ENCODE measurements at regions not wholly inside any gene's neighbourhood (a gene's known extent, or its start where the extent isn't known, plus 50 kb on each side); places are given as distances from the start of the nearest gene placed in this dataset.

DNA sequence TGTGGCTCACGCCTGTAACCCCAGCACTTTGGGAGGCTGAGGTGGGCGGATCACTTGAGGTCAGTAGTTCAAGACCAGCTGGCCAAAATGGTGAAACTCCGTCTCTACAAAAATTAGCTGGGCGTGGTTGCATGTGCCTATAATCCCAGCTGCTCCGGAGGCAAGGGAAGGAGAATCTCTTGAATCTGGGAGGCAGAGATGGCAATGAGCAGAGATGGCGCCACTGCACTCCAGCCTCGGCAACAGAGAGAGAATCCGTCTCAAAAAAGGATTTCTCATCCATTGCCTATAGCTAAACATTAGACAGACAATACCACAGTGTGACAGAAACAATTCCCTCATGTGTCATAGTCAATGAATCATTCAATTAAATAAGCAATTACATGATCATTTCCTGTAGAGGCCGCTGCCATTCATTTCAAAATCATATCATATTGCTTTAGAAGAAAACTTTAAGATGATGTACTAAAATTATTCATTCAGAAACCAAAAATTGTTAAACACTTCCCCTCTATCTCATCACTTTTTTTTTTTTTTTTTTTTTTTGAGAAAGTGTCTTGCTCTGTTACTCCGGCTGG is 69.5 kb upstream of the TGIF1 start:
- H3K27ac ChIP-seq: no peak overlapping the region

DNA sequence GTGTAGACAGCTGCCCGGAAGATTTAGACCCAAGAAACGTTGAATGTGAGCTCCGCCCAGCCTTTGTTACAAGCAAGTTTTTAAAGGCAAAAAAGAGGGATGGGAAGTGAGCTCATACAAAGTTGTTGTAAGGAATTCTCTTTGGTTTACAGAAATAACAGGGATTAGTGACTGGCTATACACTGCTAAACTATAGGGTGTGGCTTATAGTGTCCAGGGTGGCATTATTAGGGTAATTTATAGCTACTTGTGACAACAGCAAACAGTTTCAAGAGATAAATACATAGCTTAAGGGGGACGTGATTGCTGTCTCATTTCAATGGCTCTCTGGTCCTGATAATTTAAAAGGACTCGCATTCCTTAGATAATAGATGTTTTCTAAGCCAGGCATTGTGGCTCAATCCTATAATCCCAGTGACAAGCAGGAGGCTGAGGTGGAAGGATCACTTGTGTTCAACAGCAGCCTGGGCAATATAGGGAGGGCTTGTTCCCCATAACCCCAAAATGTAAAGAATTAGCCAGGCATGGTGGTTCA is 66.5 kb upstream of the TGIF1 start:
- Histone ChIP-seq H3K9me3 (replicated peaks in 1 of 11) (no peaks in the 10 kb centered on the region), H3K9ac (no peak overlapping the region), H4K20me1 (no peaks in the 10 kb centered on the region), H3K4me3 (no peak overlapping the region), H3K36me3 (no peaks in the 10 kb centered on the region), H3K4me2 (no peak overlapping the region), H3K27me3 (no peaks in the 10 kb centered on the region), H3K27ac (no peak overlapping the region), H3K4me1 (peaks cover 0 to 25% (median 10%) of the 10 kb centered on the region in 10 experiments; a peak in 14 of 20 replicates)
- no peak for TF ChIP-seq Cebpa-rat (IDR thresholded peaks at IDR 0.05)

More for the DNA sequence above, 69.5 kb upstream of the TGIF1 start:
- no peak for TF ChIP-seq Cebpa-rat (IDR thresholded peaks at IDR 0.05)
- Histone ChIP-seq H3K9ac (no peak overlapping the region), H3K4me1 (peaks cover 0 to 10% (median 0%) of the 10 kb centered on the region in 10 experiments; a peak in 5 of 20 replicates), H3K4me3 (no peak overlapping the region), H3K36me3 (no peaks in the 10 kb centered on the region), H4K20me1 (no peaks in the 10 kb centered on the region), H3K4me2 (no peak overlapping the region), H3K9me3 (replicated peaks in 1 of 11) (no peaks in the 10 kb centered on the region), H3K27me3 (no peaks in the 10 kb centered on the region)

DNA sequence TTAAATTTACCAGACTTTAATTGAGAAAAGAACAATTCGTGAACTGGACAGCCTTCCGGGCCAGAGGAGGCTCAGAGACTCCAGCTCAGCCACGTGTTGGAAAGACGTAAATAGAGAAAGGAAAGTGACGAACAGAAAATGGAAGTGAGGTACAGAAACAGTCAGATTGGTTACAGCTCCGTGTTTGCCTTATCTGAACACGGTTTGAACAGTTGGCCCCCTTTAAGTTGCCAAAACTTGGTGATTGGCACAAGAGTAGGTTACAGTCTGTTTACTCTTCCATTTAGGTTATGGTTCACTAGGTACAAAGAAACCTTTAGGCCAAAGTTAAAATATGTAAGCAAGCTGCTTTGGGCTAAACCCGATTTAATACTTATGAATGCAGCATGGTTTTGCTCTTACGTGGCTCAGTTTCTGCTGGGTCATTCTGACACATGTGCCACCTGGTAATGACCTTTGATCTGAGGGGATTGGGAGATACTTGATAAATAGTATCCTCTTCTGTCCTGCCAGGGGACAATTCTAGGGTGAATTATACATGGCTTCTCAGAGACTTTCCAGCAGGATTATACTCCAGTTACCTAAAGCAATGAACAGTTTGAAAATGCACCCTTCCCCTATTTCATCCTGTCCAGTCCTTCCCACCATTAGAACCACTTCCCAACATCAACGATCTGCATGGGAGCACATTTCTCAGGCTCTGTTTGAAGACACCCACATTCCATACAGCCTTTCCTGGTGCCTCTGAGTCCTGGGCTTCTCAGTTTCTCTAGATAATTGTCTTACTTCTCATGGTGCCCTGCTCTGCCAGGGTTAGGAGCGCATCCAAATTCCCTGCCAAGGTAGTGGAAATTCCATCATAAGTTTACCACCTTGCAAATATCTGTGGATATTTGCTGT is 65.1 kb upstream of the TGIF1 start:
- no peak overlapping the region for H3K9ac ChIP-seq

DNA sequence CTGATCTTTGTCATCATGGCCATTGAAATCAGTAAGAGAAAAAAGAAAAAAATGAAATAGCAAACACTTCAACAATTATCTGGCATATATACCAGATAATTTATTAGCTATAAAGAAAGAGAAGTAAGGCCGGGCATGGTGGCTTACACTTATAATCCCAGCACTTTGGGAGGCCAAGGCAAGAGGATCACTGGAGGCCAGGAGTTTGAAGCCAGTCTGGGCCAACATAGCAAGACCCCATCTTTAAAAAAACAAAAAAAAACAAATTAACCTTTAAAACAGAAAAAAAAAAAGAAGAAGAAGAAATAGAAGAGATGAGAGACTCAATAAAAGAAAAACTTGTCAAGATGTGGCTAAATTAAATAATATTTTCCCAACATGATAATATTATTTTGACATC is 61.6 kb upstream of the TGIF1 start:
- Histone ChIP-seq H3K4me2 (no peak overlapping the region), H3K36me3 (no peaks in the 10 kb centered on the region), H3K9me3 (replicated peaks in 1 of 11) (peaks cover 0 to 18% (median 13%) of the 10 kb centered on the region in 11 experiments; a peak in 20 of 22 replicates), H3K4me1 (peaks cover 0 to 23% (median 10%) of the 10 kb centered on the region in 10 experiments; a peak in 14 of 20 replicates), H3K4me3 (no peak overlapping the region), H3K27me3 (no peaks in the 10 kb centered on the region), H4K20me1 (no peaks in the 10 kb centered on the region), H3K27ac (no peak overlapping the region), H3K9ac (no peak overlapping the region)
- no peak for TF ChIP-seq Cebpa-rat (IDR thresholded peaks at IDR 0.05)

More for the DNA sequence above, 65.1 kb upstream of the TGIF1 start:
- H3K27me3 ChIP-seq: no peaks in the 10 kb centered on the region
- peak overlapping the region in 7 of 11 experiments; percentile 2 to 35 (median 13); a peak in 9 of 22 replicates for H3K4me2 ChIP-seq
- H3K4me3 ChIP-seq: no peak overlapping the region
- TF ChIP-seq Cebpa-rat (IDR thresholded peaks at IDR 0.05): no peak
- H3K9me3 ChIP-seq (replicated peaks in 1 of 11): peaks cover 0 to 10% (median 5%) of the 10 kb centered on the region in 11 experiments; a peak in 18 of 22 replicates
- peaks cover 0 to 23% (median 10%) of the 10 kb centered on the region in 10 experiments; a peak in 14 of 20 replicates for H3K4me1 ChIP-seq
- H3K36me3 ChIP-seq: no peaks in the 10 kb centered on the region
- no peak overlapping the region for H3K27ac ChIP-seq
- H4K20me1 ChIP-seq: no peaks in the 10 kb centered on the region

DNA sequence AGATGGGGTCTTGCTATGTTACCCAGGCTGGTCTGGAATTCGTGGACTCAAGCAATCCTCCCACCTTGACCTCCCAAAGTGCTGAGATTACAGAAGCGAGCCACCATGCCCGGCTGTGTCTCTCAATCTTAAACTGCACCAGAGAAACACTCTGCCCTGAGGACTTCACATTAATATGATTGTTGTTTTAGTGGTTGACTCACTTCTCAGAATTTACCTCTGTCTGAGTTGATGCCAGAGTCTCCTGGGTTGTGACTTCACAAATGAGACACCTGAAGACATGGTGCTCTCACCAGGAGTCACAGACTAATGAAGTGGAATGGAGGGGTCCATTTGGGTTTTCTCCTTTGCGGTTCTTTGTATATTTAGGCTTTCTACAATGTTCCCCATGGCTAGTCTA is 61.0 kb upstream of the TGIF1 start:
- peaks cover 0 to 23% (median 10%) of the 10 kb centered on the region in 10 experiments; a peak in 14 of 20 replicates for H3K4me1 ChIP-seq
- H3K36me3 ChIP-seq: no peaks in the 10 kb centered on the region
- H3K27ac ChIP-seq: no peak overlapping the region
- TF ChIP-seq Cebpa-rat (IDR thresholded peaks at IDR 0.05): no peak
- H3K4me3 ChIP-seq: no peak overlapping the region
- H3K27me3 ChIP-seq: no peaks in the 10 kb centered on the region
- H3K9ac ChIP-seq: no peak overlapping the region
- H4K20me1 ChIP-seq: no peaks in the 10 kb centered on the region
- peaks cover 0 to 20% (median 15%) of the 10 kb centered on the region in 11 experiments; a peak in 20 of 22 replicates for H3K9me3 ChIP-seq (replicated peaks in 1 of 11)
- no peak overlapping the region for H3K4me2 ChIP-seq

DNA sequence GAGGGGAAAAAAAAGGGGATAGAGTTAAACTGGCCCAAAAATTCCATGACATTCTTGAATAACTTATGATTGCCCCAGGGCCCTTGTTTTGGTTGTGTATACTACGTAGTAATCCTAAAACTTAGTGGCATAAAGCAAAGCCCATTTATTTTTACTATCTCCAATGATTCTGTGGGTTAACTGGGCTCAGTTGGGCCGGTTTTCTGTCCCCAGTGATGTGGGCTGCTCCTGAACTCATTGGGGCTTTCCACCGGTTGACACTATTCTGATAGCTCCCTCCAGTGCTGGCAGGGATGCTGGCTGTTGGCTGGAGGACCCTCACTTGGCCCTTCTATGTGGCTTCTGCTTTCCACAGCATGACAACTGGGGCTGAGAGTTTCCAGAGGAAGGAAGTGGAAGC is 60.0 kb upstream of the TGIF1 start:
- Histone ChIP-seq H3K36me3 (no peaks in the 10 kb centered on the region; a peak in 1 of 22 replicates), H3K9me3 (replicated peaks in 1 of 11) (peaks cover 10 to 30% (median 25%) of the 10 kb centered on the region in 11 experiments), H3K4me1 (peaks cover 0 to 15% (median 10%) of the 10 kb centered on the region in 10 experiments; a peak in 14 of 20 replicates), H3K27ac (no peak overlapping the region), H3K27me3 (no peaks in the 10 kb centered on the region), H3K4me3 (no peak overlapping the region), H4K20me1 (no peaks in the 10 kb centered on the region), H3K9ac (no peak overlapping the region), H3K4me2 (no peak overlapping the region)
- no peak for TF ChIP-seq Cebpa-rat (IDR thresholded peaks at IDR 0.05)

DNA sequence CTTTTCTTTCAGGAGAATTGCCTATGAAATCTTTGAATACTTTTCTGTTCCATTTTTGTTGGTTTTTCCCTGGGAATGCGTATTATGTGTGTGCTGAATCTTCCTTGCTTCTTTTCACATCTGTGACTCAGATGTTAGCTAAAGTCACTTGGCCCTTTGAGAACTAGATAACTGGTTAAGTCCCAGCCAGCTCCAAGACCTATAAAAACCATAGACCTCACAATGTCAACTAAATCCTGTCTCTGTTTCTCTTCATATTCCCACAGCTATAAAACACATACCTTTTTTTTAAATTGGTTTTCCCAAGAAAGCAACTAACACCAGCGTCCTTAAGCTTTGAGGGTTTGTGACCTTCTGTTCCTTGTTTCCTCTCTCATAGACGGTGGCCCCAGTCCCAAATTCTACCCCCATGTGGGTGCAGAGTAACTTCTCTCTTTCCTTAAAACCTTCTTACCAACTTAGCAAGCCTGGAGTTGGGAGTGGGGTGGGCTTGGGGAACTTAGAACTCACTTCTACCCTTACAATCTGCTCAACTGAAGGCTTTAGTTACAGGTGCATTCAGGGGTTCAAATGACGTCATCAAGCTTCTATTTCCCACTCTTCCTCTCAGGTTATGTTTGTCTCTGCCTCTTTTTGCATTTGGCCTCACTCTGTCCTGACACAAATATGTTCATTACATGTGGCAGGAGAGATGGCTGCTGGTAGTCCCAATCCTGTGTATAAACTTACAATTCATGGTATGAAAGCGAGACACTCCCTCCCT is 58.1 kb upstream of the TGIF1 start:
- H3K27me3 ChIP-seq: no peaks in the 10 kb centered on the region
- no peak overlapping the region for H3K4me2 ChIP-seq
- no peak overlapping the region for H3K27ac ChIP-seq
- H3K9me3 ChIP-seq (replicated peaks in 1 of 11): peaks cover 13 to 36% (median 30%) of the 10 kb centered on the region in 11 experiments
- H3K36me3 ChIP-seq: no peaks in the 10 kb centered on the region; a peak in 1 of 22 replicates
- H3K4me1 ChIP-seq: peaks cover 0 to 9% (median 6%) of the 10 kb centered on the region in 10 experiments; a peak in 14 of 20 replicates
- no peak for TF ChIP-seq Cebpa-rat (IDR thresholded peaks at IDR 0.05)
- H3K9ac ChIP-seq: no peak overlapping the region
- H3K4me3 ChIP-seq: no peak overlapping the region
- H4K20me1 ChIP-seq: no peaks in the 10 kb centered on the region

DNA sequence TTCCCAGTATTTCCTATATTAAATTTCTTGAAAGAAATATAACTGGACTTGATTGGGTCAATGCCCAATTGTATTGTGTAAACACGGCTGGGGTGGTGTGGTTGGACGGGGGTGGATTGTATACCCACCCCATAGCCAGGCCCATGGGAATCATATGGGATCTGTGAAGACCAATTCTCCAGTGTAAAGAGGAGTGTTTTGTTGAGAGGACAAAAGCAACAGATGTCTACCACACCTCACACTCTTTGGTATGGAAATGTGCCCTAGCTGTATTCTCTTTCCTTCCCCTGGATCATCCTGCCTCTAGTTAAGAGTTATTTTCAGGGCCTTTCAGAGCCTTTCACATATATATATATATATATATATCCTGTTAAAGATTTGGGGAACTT is 57.5 kb upstream of the TGIF1 start:
- Histone ChIP-seq H3K9me3 (replicated peaks in 1 of 11) (peaks cover 13 to 36% (median 30%) of the 10 kb centered on the region in 11 experiments), H3K27me3 (no peaks in the 10 kb centered on the region), H3K4me3 (no peak overlapping the region), H3K36me3 (no peaks in the 10 kb centered on the region; a peak in 1 of 22 replicates), H3K27ac (no peak overlapping the region), H3K9ac (no peak overlapping the region), H4K20me1 (no peaks in the 10 kb centered on the region), H3K4me1 (peaks cover 0 to 3% (median 2%) of the 10 kb centered on the region in 10 experiments; a peak in 13 of 20 replicates), H3K4me2 (no peak overlapping the region)
- no peak for TF ChIP-seq Cebpa-rat (IDR thresholded peaks at IDR 0.05)
